BJ (cell line): ENCODE measurements at regions not wholly inside any gene's neighbourhood (a gene's known extent, or its start where the extent isn't known, plus 50 kb on each side); places are given as distances from the start of the nearest gene placed in this dataset.

Source experiments
- CTCF ChIA-PET: fragments of 350-600 bp; formaldehyde crosslinking; extraction: SDS; loops from one replicate; lab custom pipeline; 2021; ENCODE audit warnings: antibody characterized with exemption, inconsistent platforms; lab: Yijun Ruan, JAX
- POLR2A ChIA-PET: fragments of 300-600 bp; sonication (Branson Sonifier 250); formaldehyde crosslinking; extraction: SDS; loops from one replicate; lab custom pipeline; 2021; ENCODE audit warnings: antibody characterized with exemption; lab: Charles Lee
- DNase-seq: peaks from one replicate; pipeline ENCODE4 v3.0.0-alpha.2; 2011; ENCODE audit warnings: low read depth
- H3K27me3 ChIP-seq: 2 replicates; pipeline ENCODE4 v1.6.0; 2011; ENCODE audit warnings: low read length; ENCODE audit not compliant: control insufficient read depth, insufficient read depth
- H3K36me3 ChIP-seq: 2 replicates; pipeline ENCODE4 v1.5.1; 2011; ENCODE audit warnings: low read length; ENCODE audit not compliant: control insufficient read depth, insufficient read depth
- H3K4me3 ChIP-seq: 2 replicates; pipeline ENCODE4 v1.5.1; 2011; ENCODE audit warnings: low read depth, mild to moderate bottlenecking, control low read depth, low read length
- TF ChIP-seq, protein P1 (sequence below): IDR thresholded peaks from 2 replicates; pipeline ENCODE4 v1.5.1; 2011; ENCODE audit warnings: low read depth, mild to moderate bottlenecking, control low read depth, inconsistent platforms, low read length, moderate library complexity; ENCODE audit not compliant: insufficient read depth

DNA sequence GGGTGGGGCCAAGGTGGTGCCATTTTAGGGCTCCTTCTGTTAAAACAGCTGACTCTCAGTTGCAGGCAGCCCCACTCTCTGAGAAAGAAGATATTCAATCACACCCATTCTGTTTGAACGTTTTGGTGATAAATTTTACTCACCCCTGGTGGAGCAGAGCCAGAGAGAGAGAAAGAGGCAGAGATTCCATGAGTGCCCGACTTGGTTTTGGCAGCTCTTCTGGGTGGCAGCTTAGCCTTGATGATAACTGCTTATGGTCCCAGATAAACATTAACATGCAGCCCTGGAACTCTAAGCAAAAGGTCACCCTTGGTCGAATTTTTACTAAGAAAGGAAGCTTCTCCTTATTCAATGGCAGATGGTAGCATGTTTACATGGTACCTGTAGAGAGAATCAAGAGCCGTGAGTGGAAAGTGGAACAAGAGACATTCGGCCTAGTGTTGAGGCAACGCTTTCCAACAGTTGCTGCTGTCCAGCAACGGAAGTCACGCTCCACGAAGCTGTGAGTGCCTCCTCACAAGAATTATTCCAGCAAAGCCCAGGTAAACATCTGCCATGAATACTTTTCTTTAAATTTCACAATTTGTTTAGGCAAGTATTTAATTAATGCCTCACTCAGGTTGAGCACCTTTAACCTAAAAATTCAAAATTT, 530.6 kb upstream of the ROBO2 start:
- CTCF ChIA-PET: no interaction called here
- no peak overlapping the region for H3K4me3 ChIP-seq
- H3K36me3 ChIP-seq: no peaks in the 10 kb centered on the region
- no peaks in the 10 kb centered on the region for H3K27me3 ChIP-seq
- DNase-seq: no peak
- TF ChIP-seq, protein P1, sequence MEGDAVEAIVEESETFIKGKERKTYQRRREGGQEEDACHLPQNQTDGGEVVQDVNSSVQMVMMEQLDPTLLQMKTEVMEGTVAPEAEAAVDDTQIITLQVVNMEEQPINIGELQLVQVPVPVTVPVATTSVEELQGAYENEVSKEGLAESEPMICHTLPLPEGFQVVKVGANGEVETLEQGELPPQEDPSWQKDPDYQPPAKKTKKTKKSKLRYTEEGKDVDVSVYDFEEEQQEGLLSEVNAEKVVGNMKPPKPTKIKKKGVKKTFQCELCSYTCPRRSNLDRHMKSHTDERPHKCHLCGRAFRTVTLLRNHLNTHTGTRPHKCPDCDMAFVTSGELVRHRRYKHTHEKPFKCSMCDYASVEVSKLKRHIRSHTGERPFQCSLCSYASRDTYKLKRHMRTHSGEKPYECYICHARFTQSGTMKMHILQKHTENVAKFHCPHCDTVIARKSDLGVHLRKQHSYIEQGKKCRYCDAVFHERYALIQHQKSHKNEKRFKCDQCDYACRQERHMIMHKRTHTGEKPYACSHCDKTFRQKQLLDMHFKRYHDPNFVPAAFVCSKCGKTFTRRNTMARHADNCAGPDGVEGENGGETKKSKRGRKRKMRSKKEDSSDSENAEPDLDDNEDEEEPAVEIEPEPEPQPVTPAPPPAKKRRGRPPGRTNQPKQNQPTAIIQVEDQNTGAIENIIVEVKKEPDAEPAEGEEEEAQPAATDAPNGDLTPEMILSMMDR: no peak
- POLR2A ChIA-PET: no interaction called here

DNA sequence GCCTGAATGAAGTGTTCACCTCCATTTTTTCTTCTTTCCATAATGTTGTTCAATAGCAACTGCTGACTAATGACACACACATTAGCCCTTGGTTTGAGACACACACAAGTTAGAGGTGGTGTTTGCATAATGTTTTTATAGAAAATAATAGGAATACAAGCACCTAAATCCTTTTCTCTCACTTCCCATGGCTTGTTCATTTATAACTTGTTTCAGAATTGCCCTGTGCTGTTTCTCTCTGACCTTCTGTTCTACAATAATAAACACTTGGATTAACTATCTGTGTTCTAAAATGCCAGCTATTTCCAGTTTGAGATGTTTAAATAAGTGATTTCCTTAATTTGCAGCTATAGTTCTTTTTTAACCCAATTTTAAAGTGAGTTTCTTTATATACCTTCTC, 525.1 kb upstream of the ROBO2 start:
- no peak for DNase-seq
- POLR2A ChIA-PET: no interaction called here
- TF ChIP-seq, protein P1: no peak
- no peak overlapping the region for H3K4me3 ChIP-seq
- H3K27me3 ChIP-seq: no peaks in the 10 kb centered on the region
- CTCF ChIA-PET: no interaction called here
- no peaks in the 10 kb centered on the region for H3K36me3 ChIP-seq

DNA sequence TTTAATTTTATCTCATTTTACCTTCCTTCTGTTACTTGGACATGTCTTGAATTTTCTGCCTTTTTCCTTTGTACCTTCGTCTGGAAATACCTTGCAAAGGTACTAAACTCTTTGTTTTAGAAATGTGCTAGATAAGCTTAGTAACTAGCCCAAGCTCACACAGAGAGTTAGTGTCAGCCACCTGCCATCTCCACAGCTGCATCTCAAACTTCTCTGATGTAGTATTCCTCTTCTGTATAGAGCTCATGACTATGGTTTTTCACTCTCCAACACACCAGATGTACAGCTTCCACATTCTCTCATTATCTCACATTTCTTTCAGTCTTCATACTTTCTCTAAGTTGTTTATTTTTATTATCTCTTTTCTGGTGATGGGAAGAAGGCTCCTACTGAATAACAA, 516.6 kb upstream of the ROBO2 start:
- TF ChIP-seq, protein P1: no peak
- CTCF ChIA-PET: no interaction called here
- POLR2A ChIA-PET: no interaction called here

DNA sequence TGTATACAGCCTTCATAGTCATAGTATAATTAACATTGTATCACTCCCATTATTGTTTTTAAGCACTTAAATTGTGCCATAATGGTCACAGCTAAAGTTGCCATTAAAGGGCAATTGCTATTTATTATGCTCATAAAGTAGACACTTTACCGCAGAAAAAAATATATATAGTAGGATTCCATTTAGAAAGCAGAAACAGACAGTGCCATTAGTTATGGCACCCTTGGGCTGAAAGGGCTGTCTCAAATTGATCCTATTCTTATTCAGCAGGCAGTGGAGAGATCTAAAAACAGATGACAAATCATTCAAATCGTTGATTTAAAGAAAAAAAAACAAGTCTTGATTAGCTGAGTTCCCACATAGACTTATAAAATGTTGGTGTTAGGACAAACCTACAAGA, 514.2 kb upstream of the ROBO2 start:
- TF ChIP-seq, protein P1: no peak
- H3K36me3 ChIP-seq: no peaks in the 10 kb centered on the region
- no peaks in the 10 kb centered on the region for H3K27me3 ChIP-seq
- DNase-seq: no peak
- no peak overlapping the region for H3K4me3 ChIP-seq
- ChIA-PET CTCF (interaction anchor here (0.9 kb wide), 1 partner anchor 61 kb away, joined by 3 read pairs; no protein-coding TSS in a partner anchor), POLR2A (no interaction called here)

More for the DNA sequence above, 516.6 kb upstream of the ROBO2 start:
- H3K27me3 ChIP-seq: no peaks in the 10 kb centered on the region
- DNase-seq: no peak
- no peak overlapping the region for H3K4me3 ChIP-seq
- no peaks in the 10 kb centered on the region for H3K36me3 ChIP-seq

DNA sequence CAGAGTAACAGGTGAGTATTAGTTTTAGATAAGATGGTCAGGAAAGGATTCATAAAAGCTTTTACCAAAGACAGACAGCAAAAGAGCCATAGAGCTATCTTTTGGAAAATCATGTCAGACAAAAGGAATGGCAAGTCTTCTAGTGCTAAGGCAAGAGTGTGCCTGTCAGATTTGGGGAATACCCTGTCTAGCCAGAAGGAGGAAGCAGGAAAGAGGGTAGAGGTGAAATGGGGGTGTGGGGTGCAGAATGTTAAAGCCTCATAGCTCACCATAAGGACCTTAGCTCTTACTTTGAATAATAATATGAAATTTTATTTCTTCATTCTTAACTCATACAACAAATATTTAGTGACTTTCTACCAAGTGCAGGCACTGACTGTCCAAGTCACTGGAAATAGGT, 512.1 kb upstream of the ROBO2 start:
- no peak for DNase-seq
- H3K36me3 ChIP-seq: no peaks in the 10 kb centered on the region
- POLR2A ChIA-PET: no interaction called here
- CTCF ChIA-PET: no interaction called here
- H3K4me3 ChIP-seq: no peak overlapping the region
- TF ChIP-seq, protein P1: no peak
- no peaks in the 10 kb centered on the region for H3K27me3 ChIP-seq
